Cardiac fibroblast (primary cell): ENCODE measurements at regions not wholly inside any gene's neighbourhood (a gene's known extent, or its start where the extent isn't known, plus 50 kb on each side); places are given as distances from the start of the nearest gene placed in this dataset.

Experiments
- DNase-seq, 2 donors: peaks; one replicate each; pipeline versions ENCODE4 v3.0.0 to v3.0.0-alpha.2; 2010; ENCODE audit warnings: low read depth in 2 of 2
- H3K4me3 ChIP-seq, 2 donors: replicated peaks in 1 of 2; 1 replicate in 1 of 2; 2 replicates in 1 of 2; pipeline ENCODE4 v1.5.1; 2011; ENCODE audit warnings: low read depth in 2 of 2, low read length in 2 of 2, mild to moderate bottlenecking in 2 of 2, moderate library complexity in 1 of 2
- CTCF ChIP-seq: IDR thresholded peaks from one replicate; pipeline ENCODE4 v1.5.1; 2011; ENCODE audit warnings: low read depth, mild to moderate bottlenecking, low read length, inconsistent platforms

GRCh38 chr5:158300256-158300655, 441.3 kb upstream of the CLINT1 start:
- DNase-seq = no peak
- no peak for TF ChIP-seq CTCF
- H3K4me3 ChIP-seq = no peak overlapping the region

DNA sequence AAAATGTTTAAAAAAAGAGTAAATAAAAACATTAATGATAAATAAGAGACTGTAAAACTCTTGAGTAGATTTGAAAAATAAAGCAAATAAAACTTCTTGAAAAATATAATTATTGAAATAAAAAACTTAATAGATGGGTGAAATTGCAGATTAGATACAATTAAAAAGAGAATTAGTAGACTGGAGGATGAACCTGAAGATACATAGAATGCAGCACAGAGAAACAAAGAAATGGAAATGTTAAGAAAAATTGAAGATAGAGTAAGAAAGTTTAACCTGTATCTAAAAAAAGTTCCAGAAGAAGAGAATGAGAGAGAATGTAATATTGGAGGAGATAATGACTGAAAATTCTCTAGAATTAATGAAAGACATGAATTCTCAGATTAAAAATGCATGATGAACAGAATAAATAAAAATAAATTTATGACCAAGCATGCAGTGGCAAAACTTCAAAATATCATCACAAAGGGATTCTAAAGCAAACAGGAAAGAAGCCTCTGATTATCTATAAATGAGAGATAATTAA, 438.1 kb upstream of the CLINT1 start:
- H3K4me3 ChIP-seq = no peak overlapping the region
- no peak for DNase-seq
- no peak for TF ChIP-seq CTCF

- no peak for TF ChIP-seq CTCF
- no peak overlapping the region for H3K4me3 ChIP-seq
- no peak for DNase-seq
These were observed 435.8 kb upstream of the CLINT1 start for GRCh38 chr5:158294701-158295100.

- no peak overlapping the region for H3K4me3 ChIP-seq
- no peak for TF ChIP-seq CTCF
- DNase-seq = no peak
These were observed 434.0 kb upstream of the CLINT1 start for GRCh38 chr5:158292981-158293380.

DNA sequence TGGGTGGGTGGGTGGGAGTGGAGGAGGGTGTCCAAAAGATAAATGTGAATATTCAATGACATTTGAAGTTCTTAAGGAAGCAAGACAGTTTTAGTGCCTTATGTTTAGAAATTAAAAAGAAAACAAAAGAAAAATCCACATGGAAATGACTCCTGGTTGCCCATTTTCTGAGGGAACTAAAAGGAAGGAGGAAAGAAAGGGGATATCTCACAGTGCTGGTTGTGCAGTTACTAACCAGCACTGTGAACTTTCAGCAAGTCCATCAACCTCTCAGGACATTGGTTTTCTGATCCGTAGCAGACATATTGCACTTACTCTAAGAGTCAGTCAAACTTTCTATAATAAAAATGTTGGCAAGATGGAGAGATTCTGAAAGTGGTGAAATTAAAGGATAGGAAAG, 431.0 kb upstream of the CLINT1 start:
- no peak for TF ChIP-seq CTCF
- no peak overlapping the region for H3K4me3 ChIP-seq
- no peak for DNase-seq

GRCh38 chr5:158288272-158288657, 429.3 kb upstream of the CLINT1 start:
- no peak for TF ChIP-seq CTCF
- DNase-seq = no peak
- no peak overlapping the region for H3K4me3 ChIP-seq

DNA sequence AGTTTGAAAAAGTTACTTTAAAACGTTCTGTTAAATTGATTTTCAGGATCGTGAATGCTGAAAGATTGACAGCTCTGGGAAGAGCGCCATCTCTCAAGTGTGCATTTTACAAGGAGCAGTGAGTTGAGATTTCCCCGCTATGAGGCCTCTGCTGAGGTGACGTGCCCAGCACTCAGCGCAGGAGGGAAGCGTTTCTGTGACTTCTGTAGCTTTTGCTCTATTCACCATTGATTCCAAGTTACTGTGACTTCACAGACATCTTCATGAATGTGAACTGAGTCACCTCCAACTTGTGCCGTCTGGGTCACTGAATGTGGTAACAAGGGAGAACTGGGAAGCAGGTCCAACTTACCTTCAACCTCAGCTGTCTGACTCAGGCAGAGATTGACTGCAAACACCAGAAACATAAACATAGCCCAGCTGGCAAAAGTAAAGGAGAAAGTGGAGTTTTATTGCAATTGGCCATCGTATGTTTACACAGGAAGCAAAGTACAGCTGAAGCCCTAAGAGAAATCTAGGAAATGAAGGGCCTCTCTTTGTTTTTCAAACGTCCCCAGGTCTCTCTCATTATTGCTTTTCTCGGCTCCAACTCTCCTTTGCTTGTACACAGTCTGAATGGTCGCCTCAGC, 428.8 kb upstream of the CLINT1 start:
- no peak overlapping the region for H3K4me3 ChIP-seq
- TF ChIP-seq CTCF = no peak
- DNase-seq = peak; percentile 11 to 75
